ENCODE measurements at regions not wholly inside any gene's neighbourhood (a gene's known extent, or its start where the extent isn't known, plus 50 kb on each side); places are given as distances from the start of the nearest gene placed in this dataset.

DNA sequence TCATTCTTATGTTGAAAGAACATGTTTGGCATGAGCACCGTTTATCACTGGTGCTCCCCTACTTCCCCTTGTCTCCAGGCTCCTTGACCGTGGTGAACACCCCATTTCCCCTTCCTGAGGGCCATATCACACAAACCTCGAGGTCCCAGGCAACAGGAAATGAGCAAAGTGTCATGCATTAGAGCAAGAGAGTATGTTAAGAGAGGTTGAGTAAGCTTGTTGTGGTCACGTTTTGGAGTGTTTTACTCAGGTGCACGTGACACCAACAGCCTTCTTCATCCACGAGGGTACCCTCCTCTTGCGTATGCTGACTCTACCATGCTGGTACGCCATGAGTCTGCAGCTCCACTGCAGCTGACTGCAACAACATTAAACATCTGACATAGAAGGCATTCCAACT, 482.2 kb upstream of the NBEA start:
- Histone ChIP-seq H3K9me3 (ENCODE audit: control insufficient read depth, insufficient read depth, low read length) (no peaks in the 10 kb centered on the region; the same call in 1 of the 2 replicates), H4K5ac (ENCODE audit: low read depth, low read length) (no peak overlapping the region), H4K20me1 (ENCODE audit: insufficient read depth, low read length) (no peaks in the 10 kb centered on the region), H2AFZ (replicated peaks; ENCODE audit: low read length, poor library complexity) (no peak overlapping the region), H3K14ac (replicated peaks; ENCODE audit: low read depth, low read length) (0 out of 2 replicates have a peak overlapping the region, but pooled peaks have one; percentile 7), H3K27me3 (ENCODE audit: control insufficient read depth, insufficient read depth, low read length) (no peaks in the 10 kb centered on the region), H3K36me3 (ENCODE audit: control insufficient read depth, insufficient read depth, low read length) (no peaks in the 10 kb centered on the region), H4K91ac (ENCODE audit: insufficient read depth, low read depth, low read length) (no peak overlapping the region), H3K9ac (ENCODE audit: low read depth, low read length) (no peak overlapping the region), H3K18ac (ENCODE audit: low read depth, low read length) (no peak overlapping the region), H3K4ac (ENCODE audit: low read depth, low read length) (no peak overlapping the region), H3K4me3 (ENCODE audit: insufficient read depth, low read depth, low read length) (no peak overlapping the region), H2BK20ac (ENCODE audit: low read depth, low read length) (no peak overlapping the region), H3K4me2 (ENCODE audit: low read depth, low read length) (no peak overlapping the region), H2BK5ac (ENCODE audit: low read depth, low read length, poor library complexity, severe bottlenecking) (no peak overlapping the region), H3K4me1 (ENCODE audit: control insufficient read depth, insufficient read depth, low read length) (no peaks in the 10 kb centered on the region; the same call in 1 of the 2 replicates), H2AK5ac (ENCODE audit: low read depth, low read length) (no peak overlapping the region), H2BK120ac (ENCODE audit: low read depth, low read length) (no peak overlapping the region), H2AK9ac (replicated peaks; ENCODE audit: low read depth, low read length, poor library complexity) (no peak overlapping the region), H2BK15ac (ENCODE audit: low read depth, low read length) (no peak overlapping the region), H3K27ac (ENCODE audit: insufficient read depth, low read length) (no peak overlapping the region), H3K79me1 (ENCODE audit: low read depth in 1 of 2, low read length in 2 of 2) (no peaks in the 10 kb centered on the region), H4K8ac (ENCODE audit: low read depth in 2 of 2, low read length in 2 of 2) (no peak overlapping the region), H3K56ac (ENCODE audit: extremely low read depth, insufficient read depth, low read length) (no peak overlapping the region), H3K9me1 (ENCODE audit: insufficient read depth, low read length) (no peaks in the 10 kb centered on the region; the same call in 1 of the 2 replicates), H3K23ac (ENCODE audit: low read depth, low read length) (no peak overlapping the region)
- dilution Hi-C loops (cut with HindIII; ENCODE audit: low sequenced_read_pairs, unreplicated experiment) (no loop called here), in situ Hi-C loops (cut with MboI; ENCODE audit: low sequenced_read_pairs) (no loop called here), intact Hi-C loops (cut with micrococcal nuclease) (no loop called here)
- ChIA-PET CTCF (no interaction called here), POLR2A (ENCODE audit: unreplicated experiment) (no interaction called here)
- no TSS peak for BruUV-seq (replicated peaks)
- whole genome bisulfite sequencing, 2 experiments (ENCODE audit: extremely low coverage in 2 of 2, insufficient read length in 1 of 2): no CpG with 5 or more reads among the region's 8 CpGs
- ATAC-seq (ENCODE audit: low read depth): no peak
- TF ChIP-seq NFE2L2 (IDR thresholded peaks at IDR 0.05; ENCODE audit: low read depth, low read length): no peak
- TF ChIP-seq POLR2A (IDR thresholded peaks at IDR 0.05; ENCODE audit: low read depth, low read length): no peak
- TF ChIP-seq MXI1 (IDR thresholded peaks at IDR 0.05; ENCODE audit: borderline replicate concordance, low read depth, low read length): no peak
- TF ChIP-seq SMC3 (IDR thresholded peaks at IDR 0.05; ENCODE audit: low read depth, low read length): no peak
- no peak for TF ChIP-seq USF2 (IDR thresholded peaks at IDR 0.05; ENCODE audit: low read depth, low read length)
- no peak for DNase-seq

Data from IMR-90 (cell line).